CD4-positive, alpha-beta T cell (primary cell): ENCODE measurements at regions not wholly inside any gene's neighbourhood (a gene's known extent, or its start where the extent isn't known, plus 50 kb on each side); places are given as distances from the start of the nearest gene placed in this dataset.

Experiments
- ATAC-seq: fragments of 200-7000 bp; cut with Tn5 transposase; one replicate; pipeline ENCODE4 v1.10.0; 2022; ENCODE audit warnings: mild to moderate bottlenecking; ENCODE audit not compliant: poor library complexity
- CTCF ChIA-PET: fragments of 350-600 bp; sonication (Branson Sonifier 250); formaldehyde crosslinking; loops from one replicate; lab custom pipeline; 2021; ENCODE audit warnings: antibody characterized with exemption, inconsistent platforms; lab: Charles Lee
- POLR2A ChIA-PET: fragments of 350-600 bp; sonication (Branson Sonifier 250); formaldehyde crosslinking; loops from one replicate; lab custom pipeline; 2021; ENCODE audit warnings: antibody characterized with exemption, inconsistent platforms; lab: Charles Lee
- DNase-seq, 14 experiments: peaks; one replicate each; pipeline ENCODE4 v3.0.0-alpha.2; 2013 to 2020; ENCODE audit warnings: mixed read lengths in 2 of 14
- H3K27ac ChIP-seq, 2 donors: one replicate each; pipeline versions ENCODE4 v1.5.1 to v1.7.0; 2013; ENCODE audit warnings: low read length in 2 of 2, low read depth in 1 of 2, mild to moderate bottlenecking in 1 of 2
- H3K27me3 ChIP-seq, 2 experiments: 1 replicate in 1 of 2; 2 replicates in 1 of 2; pipeline versions ENCODE4 v1.6.1 to v1.7.0; 2013; ENCODE audit warnings: low read length in 2 of 2, control low read depth in 1 of 2, mild to moderate bottlenecking in 1 of 2, moderate library complexity in 1 of 2; ENCODE audit not compliant: insufficient read depth in 2 of 2, control insufficient read depth in 1 of 2
- H3K36me3 ChIP-seq: one replicate; pipeline ENCODE4 v1.6.1; 2013; ENCODE audit warnings: low read length, control low read depth; ENCODE audit not compliant: insufficient read depth
- H3K4me1 ChIP-seq: one replicate; pipeline ENCODE4 v1.6.1; 2013; ENCODE audit warnings: low read length, control low read depth; ENCODE audit not compliant: insufficient read depth
- H3K4me3 ChIP-seq: one replicate; pipeline ENCODE4 v1.5.1; 2013; ENCODE audit warnings: mild to moderate bottlenecking, low read length, moderate library complexity
- H3K9me3 ChIP-seq, 2 experiments: 1 replicate in 1 of 2; 2 replicates in 1 of 2; pipeline versions ENCODE4 v1.6.1 to v1.7.0; 2013; ENCODE audit warnings: low read length in 2 of 2, mild to moderate bottlenecking in 2 of 2, control low read depth in 1 of 2, moderate library complexity in 1 of 2; ENCODE audit not compliant: control insufficient read depth in 1 of 2, insufficient read depth in 1 of 2
- H3K27ac Mint-ChIP-seq: one replicate; pipeline ENCODE4 v1.8.0; 2020; ENCODE audit warnings: mixed read lengths
- H3K27me3 Mint-ChIP-seq: one replicate; pipeline ENCODE4 v1.8.0; 2021; ENCODE audit warnings: mixed read lengths
- H3K36me3 Mint-ChIP-seq: one replicate; pipeline ENCODE4 v1.8.0; 2021; ENCODE audit warnings: low read depth, mixed read lengths
- H3K4me1 Mint-ChIP-seq: one replicate; pipeline ENCODE4 v1.8.0; 2021; ENCODE audit warnings: low read depth, mixed read lengths
- H3K4me3 Mint-ChIP-seq: one replicate; pipeline ENCODE4 v1.8.0; 2020; ENCODE audit warnings: mild to moderate bottlenecking, mixed read lengths
- H3K9me3 Mint-ChIP-seq: one replicate; pipeline ENCODE4 v1.8.0; 2020; ENCODE audit warnings: mixed read lengths
- intact Hi-C, 2 experiments: fragments of 100-400 bp; cut with DNase I in 1 of 2; cut with micrococcal nuclease in 1 of 2; formaldehyde crosslinking; loops; one replicate each; pipeline versions ENCODE4 v1.15.1 to v1.9.0; 2023 to 2025; cut with DNase I, micrococcal nuclease
- TF ChIP-seq, protein P1 (sequence below): fragments of 200-600 bp; IDR thresholded peaks from one replicate; pipeline ENCODE4 v1.8.0; 2022; ENCODE audit warnings: antibody characterized with exemption, mild to moderate bottlenecking

- Histone ChIP-seq H3K9me3 (no peaks in the 10 kb centered on the region), H3K27ac (no peak overlapping the region), H3K4me1 (no peaks in the 10 kb centered on the region), H3K27me3 (no peaks in the 10 kb centered on the region), H3K4me3 (no peak overlapping the region), H3K36me3 (no peaks in the 10 kb centered on the region)
- no peaks in the 10 kb centered on the region for H3K4me1 Mint-ChIP-seq
- ChIA-PET POLR2A (no interaction called here), CTCF (no interaction called here)
- no peaks in the 10 kb centered on the region for H3K27me3 Mint-ChIP-seq
- H3K4me3 Mint-ChIP-seq = no peak overlapping the region
- ATAC-seq = no peak
- H3K27ac Mint-ChIP-seq = no peak overlapping the region
- H3K36me3 Mint-ChIP-seq = no peaks in the 10 kb centered on the region
- H3K9me3 Mint-ChIP-seq = no peaks in the 10 kb centered on the region
- TF ChIP-seq, protein P1, sequence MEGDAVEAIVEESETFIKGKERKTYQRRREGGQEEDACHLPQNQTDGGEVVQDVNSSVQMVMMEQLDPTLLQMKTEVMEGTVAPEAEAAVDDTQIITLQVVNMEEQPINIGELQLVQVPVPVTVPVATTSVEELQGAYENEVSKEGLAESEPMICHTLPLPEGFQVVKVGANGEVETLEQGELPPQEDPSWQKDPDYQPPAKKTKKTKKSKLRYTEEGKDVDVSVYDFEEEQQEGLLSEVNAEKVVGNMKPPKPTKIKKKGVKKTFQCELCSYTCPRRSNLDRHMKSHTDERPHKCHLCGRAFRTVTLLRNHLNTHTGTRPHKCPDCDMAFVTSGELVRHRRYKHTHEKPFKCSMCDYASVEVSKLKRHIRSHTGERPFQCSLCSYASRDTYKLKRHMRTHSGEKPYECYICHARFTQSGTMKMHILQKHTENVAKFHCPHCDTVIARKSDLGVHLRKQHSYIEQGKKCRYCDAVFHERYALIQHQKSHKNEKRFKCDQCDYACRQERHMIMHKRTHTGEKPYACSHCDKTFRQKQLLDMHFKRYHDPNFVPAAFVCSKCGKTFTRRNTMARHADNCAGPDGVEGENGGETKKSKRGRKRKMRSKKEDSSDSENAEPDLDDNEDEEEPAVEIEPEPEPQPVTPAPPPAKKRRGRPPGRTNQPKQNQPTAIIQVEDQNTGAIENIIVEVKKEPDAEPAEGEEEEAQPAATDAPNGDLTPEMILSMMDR = no peak
- DNase-seq = no peak
- intact Hi-C loops = no loop called here
These were observed 133.8 kb downstream of the SNX5 start for GRCh38 chr20:17834804-17835203.

GRCh38 chr20:17833036-17833674 is 133.4 kb downstream of the BANF2 start:
- Histone ChIP-seq H3K4me3 (no peak overlapping the region), H3K4me1 (no peaks in the 10 kb centered on the region), H3K9me3 (no peaks in the 10 kb centered on the region), H3K27me3 (no peaks in the 10 kb centered on the region), H3K36me3 (no peaks in the 10 kb centered on the region), H3K27ac (no peak overlapping the region)
- POLR2A ChIA-PET = no interaction called here
- H3K4me1 Mint-ChIP-seq = no peaks in the 10 kb centered on the region
- H3K9me3 Mint-ChIP-seq = no peaks in the 10 kb centered on the region
- H3K27ac Mint-ChIP-seq = no peak overlapping the region
- no peaks in the 10 kb centered on the region for H3K27me3 Mint-ChIP-seq
- H3K36me3 Mint-ChIP-seq = no peaks in the 10 kb centered on the region
- H3K4me3 Mint-ChIP-seq = no peak overlapping the region
- intact Hi-C loops = no loop called here
- TF ChIP-seq, protein P1 = no peak
- ATAC-seq = no peak
- no peak for DNase-seq
- CTCF ChIA-PET = no interaction called here

GRCh38 chr20:17832236-17832915 is 132.6 kb downstream of the BANF2 start:
- no peaks in the 10 kb centered on the region for H3K9me3 Mint-ChIP-seq
- no peaks in the 10 kb centered on the region for H3K27me3 Mint-ChIP-seq

More at GRCh38 chr20:17832236-17832915, 132.6 kb downstream of the BANF2 start:
- Histone ChIP-seq H3K4me3 (no peak overlapping the region), H3K27me3 (no peaks in the 10 kb centered on the region), H3K36me3 (no peaks in the 10 kb centered on the region), H3K9me3 (no peaks in the 10 kb centered on the region), H3K27ac (no peak overlapping the region), H3K4me1 (no peaks in the 10 kb centered on the region)
- Mint-ChIP-seq H3K4me3 (no peak overlapping the region), H3K36me3 (no peaks in the 10 kb centered on the region), H3K4me1 (no peaks in the 10 kb centered on the region), H3K27ac (no peak overlapping the region)
- ChIA-PET POLR2A (no interaction called here), CTCF (interaction anchor here (0.7 kb wide), 1 partner anchor 621 kb away, joined by 4 read pairs; no protein-coding TSS in a partner anchor)
- no peak for DNase-seq
- intact Hi-C loops = no loop called here
- TF ChIP-seq, protein P1 = no peak
- no peak for ATAC-seq
